ENCODE measurements at regions not wholly inside any gene's neighbourhood (a gene's known extent, or its start where the extent isn't known, plus 50 kb on each side); places are given as distances from the start of the nearest gene placed in this dataset.

GRCh38 chr9:88792502-88792901 is 198.8 kb upstream of the S1PR3 start:
- no peak for DNase-seq

- DNase-seq: no peak
Measured at GRCh38 chr9:88794100-88794499, 197.2 kb upstream of the S1PR3 start.

- DNase-seq: no peak
Measured at GRCh38 chr9:88796947-88797346, 194.3 kb upstream of the S1PR3 start.

- no peak for DNase-seq
Measured at GRCh38 chr9:88798476-88798875, 192.8 kb upstream of the S1PR3 start.

- no peak for DNase-seq
Measured at GRCh38 chr9:88799541-88800328, 191.5 kb upstream of the S1PR3 start.

- no peak for DNase-seq
Measured at GRCh38 chr9:88800329-88800682, 191.0 kb upstream of the S1PR3 start.

- no peak for DNase-seq
Measured at GRCh38 chr9:88801214-88801796, 190.0 kb upstream of the S1PR3 start.

GRCh38 chr9:88802533-88802932 is 188.7 kb upstream of the S1PR3 start:
- no peak for DNase-seq

- DNase-seq: peak; percentile 33
Measured at GRCh38 chr9:88803546-88804253, 187.6 kb upstream of the S1PR3 start.

GRCh38 chr9:88804254-88804596 is 187.0 kb upstream of the S1PR3 start:
- DNase-seq: no peak

- DNase-seq: no peak
Measured at GRCh38 chr9:88805217-88805943, 185.9 kb upstream of the S1PR3 start.

- DNase-seq: no peak
Measured at GRCh38 chr9:88807426-88807825, 183.8 kb upstream of the S1PR3 start.

- DNase-seq: no peak
Measured at GRCh38 chr9:88808019-88808656, 183.1 kb upstream of the S1PR3 start.

GRCh38 chr9:88808761-88809354 is 182.4 kb upstream of the S1PR3 start:
- no peak for DNase-seq

GRCh38 chr9:88809355-88810161 is 181.7 kb upstream of the S1PR3 start:
- peak; percentile 78 for DNase-seq

GRCh38 chr9:88810826-88811225 is 180.4 kb upstream of the S1PR3 start:
- DNase-seq: no peak

- no peak for DNase-seq
Measured at GRCh38 chr9:88811511-88811910, 179.8 kb upstream of the S1PR3 start.

- no peak for DNase-seq
Measured at GRCh38 chr9:88812938-88813637, 178.2 kb upstream of the S1PR3 start.

- no peak for DNase-seq
Measured at GRCh38 chr9:88813638-88814209, 177.5 kb upstream of the S1PR3 start.

GRCh38 chr9:88814577-88814976 is 176.7 kb upstream of the S1PR3 start:
- DNase-seq: no peak

Measured in left kidney (tissue), 1 donor.